Hepatocyte (in vitro differentiated cells): ENCODE measurements at regions not wholly inside any gene's neighbourhood (a gene's known extent, or its start where the extent isn't known, plus 50 kb on each side); places are given as distances from the start of the nearest gene placed in this dataset.

Source experiments
- EZH2 ChIP-seq: fragments of 200-600 bp; sonication (generic); IDR thresholded peaks from 2 replicates; pipeline ENCODE4 v1.6.1; 2016; ENCODE audit warnings: antibody characterized with exemption, mild to moderate bottlenecking, borderline replicate concordance
- EZH2phosphoT487 ChIP-seq: fragments of 200-600 bp; sonication (generic); IDR thresholded peaks from one replicate; pipeline ENCODE4 v1.6.1; 2018; ENCODE audit warnings: antibody characterized with exemption, mild to moderate bottlenecking, low read depth, moderate library complexity; ENCODE audit not compliant: unreplicated experiment, severe bottlenecking
- TF ChIP-seq, protein P1 (sequence below): fragments of 200-600 bp; sonication (generic); IDR thresholded peaks from 2 replicates; pipeline ENCODE4 v1.5.1; 2016; ENCODE audit warnings: antibody characterized with exemption, mild to moderate bottlenecking; ENCODE audit not compliant: poor library complexity

DNA sequence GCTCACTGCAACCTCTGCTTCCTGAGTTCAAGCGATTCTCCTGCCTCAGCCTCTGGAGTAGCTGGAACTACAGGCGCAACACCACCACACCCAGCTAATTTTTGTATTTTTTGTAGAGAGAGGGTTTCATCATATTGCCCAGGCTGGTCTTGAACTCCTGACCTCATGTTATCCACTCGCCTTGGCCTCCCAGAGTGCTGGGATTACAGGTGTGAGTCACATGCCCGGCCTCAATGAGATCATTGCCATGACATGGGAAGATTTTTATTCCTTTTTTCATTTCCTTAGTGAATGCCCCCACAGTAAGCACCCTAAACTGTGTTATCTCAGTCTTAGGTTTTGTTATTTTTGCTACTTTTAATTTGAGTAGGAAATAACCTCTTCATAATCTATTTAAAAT is 977.9 kb downstream of the BRINP3 start:
- TF ChIP-seq, protein P1, sequence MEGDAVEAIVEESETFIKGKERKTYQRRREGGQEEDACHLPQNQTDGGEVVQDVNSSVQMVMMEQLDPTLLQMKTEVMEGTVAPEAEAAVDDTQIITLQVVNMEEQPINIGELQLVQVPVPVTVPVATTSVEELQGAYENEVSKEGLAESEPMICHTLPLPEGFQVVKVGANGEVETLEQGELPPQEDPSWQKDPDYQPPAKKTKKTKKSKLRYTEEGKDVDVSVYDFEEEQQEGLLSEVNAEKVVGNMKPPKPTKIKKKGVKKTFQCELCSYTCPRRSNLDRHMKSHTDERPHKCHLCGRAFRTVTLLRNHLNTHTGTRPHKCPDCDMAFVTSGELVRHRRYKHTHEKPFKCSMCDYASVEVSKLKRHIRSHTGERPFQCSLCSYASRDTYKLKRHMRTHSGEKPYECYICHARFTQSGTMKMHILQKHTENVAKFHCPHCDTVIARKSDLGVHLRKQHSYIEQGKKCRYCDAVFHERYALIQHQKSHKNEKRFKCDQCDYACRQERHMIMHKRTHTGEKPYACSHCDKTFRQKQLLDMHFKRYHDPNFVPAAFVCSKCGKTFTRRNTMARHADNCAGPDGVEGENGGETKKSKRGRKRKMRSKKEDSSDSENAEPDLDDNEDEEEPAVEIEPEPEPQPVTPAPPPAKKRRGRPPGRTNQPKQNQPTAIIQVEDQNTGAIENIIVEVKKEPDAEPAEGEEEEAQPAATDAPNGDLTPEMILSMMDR = no peak
- TF ChIP-seq EZH2 (no peak), EZH2phosphoT487 (no peak)
